Esophagus (tissue), 2 donors: ENCODE measurements at regions not wholly inside any gene's neighbourhood (a gene's known extent, or its start where the extent isn't known, plus 50 kb on each side); places are given as distances from the start of the nearest gene placed in this dataset.

Experiments
- H3K27ac ChIP-seq, 2 donors: one replicate each; pipeline ENCODE4 v1.5.1; 2013; ENCODE audit warnings: low read depth in 2 of 2, mild to moderate bottlenecking in 2 of 2, inconsistent platforms in 1 of 2, low read length in 1 of 2, moderate library complexity in 1 of 2
- H3K27me3 ChIP-seq, 2 donors: one replicate each; pipeline ENCODE4 v1.6.1; 2013; ENCODE audit warnings: low read length in 2 of 2, control low read depth in 1 of 2, mild to moderate bottlenecking in 1 of 2; ENCODE audit not compliant: insufficient read depth in 2 of 2, control insufficient read depth in 1 of 2
- H3K36me3 ChIP-seq, 2 donors: one replicate each; pipeline ENCODE4 v1.6.1; 2013; ENCODE audit warnings: low read length in 1 of 2; ENCODE audit not compliant: control insufficient read depth in 2 of 2, insufficient read depth in 2 of 2
- H3K4me1 ChIP-seq, 2 donors: one replicate each; pipeline ENCODE4 v1.6.1; 2013; ENCODE audit warnings: low read length in 1 of 2; ENCODE audit not compliant: control insufficient read depth in 2 of 2, insufficient read depth in 2 of 2
- H3K4me3 ChIP-seq, 2 donors: one replicate each; pipeline ENCODE4 v1.5.1; 2013; ENCODE audit warnings: low read length in 2 of 2, mild to moderate bottlenecking in 2 of 2, low read depth in 1 of 2, moderate library complexity in 1 of 2
- H3K9me3 ChIP-seq, 2 donors: one replicate each; pipeline ENCODE4 v1.6.1; 2013; ENCODE audit warnings: mild to moderate bottlenecking in 2 of 2, low read depth in 1 of 2, low read length in 1 of 2, moderate library complexity in 1 of 2; ENCODE audit not compliant: control insufficient read depth in 2 of 2, insufficient read depth in 1 of 2
- WGBS, 2 donors: extraction: QIAGEN DNeasy Blood & Tissue Kit; methylation state at CpG; one replicate each; pipeline ENCODE4 v1.1.7; 2013; 5-methylcytosine and 5-hydroxymethylcytosine counted together
- donor health status: healthy with polysubstance abuse.
- donor health status: Bipolar disorder and iron deficiency.

DNA sequence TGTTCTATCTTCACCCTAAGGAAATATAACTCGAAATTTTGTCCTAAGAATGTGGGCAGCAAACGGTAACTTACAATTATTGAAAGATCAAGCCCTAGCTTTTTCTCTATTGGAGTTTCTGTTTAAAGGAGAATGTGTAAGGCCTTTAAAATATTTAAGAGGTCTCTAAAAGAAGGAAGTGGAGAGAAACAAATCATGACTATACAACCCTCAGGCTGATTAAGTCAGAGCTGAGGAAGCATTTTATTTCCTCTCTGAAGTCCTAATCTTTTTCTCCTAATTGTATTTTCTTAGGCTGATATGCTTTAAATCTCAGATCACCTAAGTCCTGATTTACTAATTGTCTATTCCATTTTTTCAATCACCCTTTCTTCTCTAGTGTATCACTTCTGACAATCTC is 1708.8 kb upstream of the C9orf72 start:
- peaks cover 0 to 2% of the 10 kb centered on the region in 2 donors for H3K9me3 ChIP-seq
- no peak overlapping the region for H3K4me3 ChIP-seq
- no peaks in the 10 kb centered on the region for H3K36me3 ChIP-seq
- 64 to 70% methylated on average over 2 of the region's 2 CpGs for WGBS, 2 donors
- no peaks in the 10 kb centered on the region for H3K27me3 ChIP-seq
- H3K27ac ChIP-seq, result no peak overlapping the region
- no peaks in the 10 kb centered on the region for H3K4me1 ChIP-seq

GRCh38 chr9:29285818-29286217 is 1712.5 kb upstream of the C9orf72 start:
- Histone ChIP-seq H3K4me3 (no peak overlapping the region), H3K4me1 (no peaks in the 10 kb centered on the region), H3K9me3 (peaks cover 0 to 2% of the 10 kb centered on the region in 2 donors), H3K27me3 (no peaks in the 10 kb centered on the region), H3K36me3 (no peaks in the 10 kb centered on the region), H3K27ac (no peak overlapping the region)
- 56 to 64% methylated on average over 3 of the region's 3 CpGs for WGBS, 2 donors

- no peaks in the 10 kb centered on the region for H3K27me3 ChIP-seq
- no peaks in the 10 kb centered on the region for H3K4me1 ChIP-seq
- H3K36me3 ChIP-seq, result no peaks in the 10 kb centered on the region
- H3K9me3 ChIP-seq, result peaks cover 0 to 2% of the 10 kb centered on the region in 2 donors
- WGBS, 2 donors, result 69% methylated on average over 4 of the region's 4 CpGs
- H3K27ac ChIP-seq, result no peak overlapping the region
- H3K4me3 ChIP-seq, result no peak overlapping the region
These were observed 1716.1 kb upstream of the C9orf72 start for GRCh38 chr9:29289365-29289764.

DNA sequence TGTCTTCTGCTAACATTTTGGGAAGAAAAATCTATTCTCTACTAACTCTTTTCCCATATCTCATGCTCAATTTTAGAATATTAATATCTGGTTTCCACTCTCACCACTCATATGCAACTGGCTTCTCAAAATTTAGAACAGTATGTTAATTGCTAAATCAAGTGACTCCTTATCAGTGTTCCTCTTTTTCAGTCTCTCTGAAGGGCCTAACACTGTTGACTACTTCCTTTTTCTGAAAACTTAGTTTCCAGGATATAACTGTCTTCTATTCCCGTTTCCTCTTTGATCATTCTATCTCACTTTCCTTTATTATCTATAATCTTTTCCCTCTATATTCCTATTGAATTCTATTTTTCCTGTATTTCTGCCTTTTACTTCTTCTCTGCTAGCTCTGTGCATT is 1717.2 kb upstream of the C9orf72 start:
- no peaks in the 10 kb centered on the region for H3K4me1 ChIP-seq
- H3K27ac ChIP-seq, result no peak overlapping the region
- peaks cover 0 to 3% of the 10 kb centered on the region in 2 donors for H3K9me3 ChIP-seq
- no peaks in the 10 kb centered on the region for H3K36me3 ChIP-seq
- 57 to 68% methylated on average over 1 of the region's 1 CpG for WGBS, 2 donors
- no peaks in the 10 kb centered on the region for H3K27me3 ChIP-seq
- no peak overlapping the region for H3K4me3 ChIP-seq

GRCh38 chr9:29297592-29297991 is 1724.3 kb upstream of the C9orf72 start:
- no peak overlapping the region for H3K27ac ChIP-seq
- WGBS, 2 donors, result 47 to 61% methylated on average over 2 of the region's 2 CpGs
- no peak overlapping the region for H3K4me3 ChIP-seq
- H3K4me1 ChIP-seq, result no peaks in the 10 kb centered on the region
- H3K27me3 ChIP-seq, result no peaks in the 10 kb centered on the region
- H3K9me3 ChIP-seq, result peaks cover 0 to 3% of the 10 kb centered on the region in 2 donors
- no peaks in the 10 kb centered on the region for H3K36me3 ChIP-seq

GRCh38 chr9:29311221-29311620 is 1737.9 kb upstream of the C9orf72 start:
- Histone ChIP-seq H3K27ac (no peak overlapping the region), H3K4me1 (no peaks in the 10 kb centered on the region), H3K36me3 (no peaks in the 10 kb centered on the region), H3K27me3 (no peaks in the 10 kb centered on the region), H3K9me3 (no peaks in the 10 kb centered on the region), H3K4me3 (no peak overlapping the region)
- WGBS, 2 donors, result 62 to 64% methylated on average over 3 of the region's 3 CpGs

DNA sequence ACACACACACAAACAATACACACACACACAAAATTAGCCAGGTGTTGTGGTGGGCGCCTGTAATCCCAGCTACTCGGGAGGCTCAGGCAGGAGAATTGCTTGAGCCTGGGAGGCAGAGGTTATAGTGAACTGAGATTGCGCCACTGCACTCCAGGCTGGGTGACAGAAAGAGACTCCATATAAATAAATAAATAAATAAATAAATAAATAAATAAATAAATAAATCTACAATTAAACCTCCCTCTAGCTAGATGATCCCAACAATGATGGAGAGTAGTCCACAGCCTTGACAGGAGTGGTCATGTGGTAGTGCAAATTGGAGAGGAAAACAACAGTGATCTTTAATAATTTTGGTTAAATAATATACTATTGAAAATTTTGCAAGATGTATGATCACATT is 1739.0 kb upstream of the C9orf72 start:
- Histone ChIP-seq H3K36me3 (no peaks in the 10 kb centered on the region), H3K27me3 (no peaks in the 10 kb centered on the region), H3K4me3 (no peak overlapping the region), H3K4me1 (no peaks in the 10 kb centered on the region), H3K9me3 (no peaks in the 10 kb centered on the region), H3K27ac (no peak overlapping the region)
- 93% methylated on average over 3 of the region's 3 CpGs for WGBS, 2 donors

GRCh38 chr9:29319736-29320513 is 1746.6 kb upstream of the C9orf72 start:
- 67% methylated on average over 3 of the region's 3 CpGs for WGBS, 2 donors
- no peaks in the 10 kb centered on the region for H3K27me3 ChIP-seq

GRCh38 chr9:29322240-29322639 is 1749.0 kb upstream of the C9orf72 start:
- Histone ChIP-seq H3K4me1 (no peaks in the 10 kb centered on the region), H3K27me3 (no peaks in the 10 kb centered on the region), H3K27ac (no peak overlapping the region), H3K4me3 (no peak overlapping the region), H3K9me3 (no peaks in the 10 kb centered on the region), H3K36me3 (no peaks in the 10 kb centered on the region)
- WGBS, 2 donors, result 61 to 74% methylated on average over 2 of the region's 2 CpGs

More at GRCh38 chr9:29319736-29320513, 1746.6 kb upstream of the C9orf72 start:
- Histone ChIP-seq H3K27ac (no peak overlapping the region), H3K9me3 (no peaks in the 10 kb centered on the region), H3K4me3 (no peak overlapping the region), H3K4me1 (no peaks in the 10 kb centered on the region), H3K36me3 (no peaks in the 10 kb centered on the region)

- H3K36me3 ChIP-seq, result no peaks in the 10 kb centered on the region
- H3K27me3 ChIP-seq, result no peaks in the 10 kb centered on the region
- no peak overlapping the region for H3K4me3 ChIP-seq
- H3K27ac ChIP-seq, result no peak overlapping the region
- no peaks in the 10 kb centered on the region for H3K9me3 ChIP-seq
- no peaks in the 10 kb centered on the region for H3K4me1 ChIP-seq
These were observed 1752.6 kb upstream of the C9orf72 start for GRCh38 chr9:29325894-29326293.
